ENCODE measurements at regions not wholly inside any gene's neighbourhood (a gene's known extent, or its start where the extent isn't known, plus 50 kb on each side); places are given as distances from the start of the nearest gene placed in this dataset.

- no peaks in the 10 kb centered on the region for H3K4me1 ChIP-seq (ENCODE audit: control insufficient read depth, insufficient read depth, low read length)
- no peaks in the 10 kb centered on the region for H3K36me3 ChIP-seq (ENCODE audit: control insufficient read depth in 2 of 2, insufficient read depth in 2 of 2, low read length in 2 of 2)
- no peak overlapping the region for H3K4me3 ChIP-seq (ENCODE audit: low read length in 2 of 2)
- no peaks in the 10 kb centered on the region for H3K9me3 ChIP-seq (ENCODE audit: control insufficient read depth in 2 of 2, low read length in 2 of 2)
- H3K27ac ChIP-seq (ENCODE audit: low read length), result no peak overlapping the region
- H3K27me3 ChIP-seq (ENCODE audit: control insufficient read depth in 1 of 2, insufficient read depth in 2 of 2, low read length in 2 of 2), result no peaks in the 10 kb centered on the region
- H3K9ac ChIP-seq (ENCODE audit: low read length in 2 of 2), result no peak overlapping the region
Measured at GRCh38 chr7:21063106-21063505, 276.4 kb upstream of the SP8 start.

GRCh38 chr7:21064698-21065648 lies 278.3 kb upstream of the SP8 start:
- no peak overlapping the region for H3K9ac ChIP-seq (ENCODE audit: low read length in 2 of 2)
- no peak overlapping the region for H3K27ac ChIP-seq (ENCODE audit: low read length)
- no peak overlapping the region for H3K4me3 ChIP-seq (ENCODE audit: low read length in 2 of 2)
- H3K4me1 ChIP-seq (ENCODE audit: control insufficient read depth, insufficient read depth, low read length), result no peaks in the 10 kb centered on the region
- no peaks in the 10 kb centered on the region for H3K9me3 ChIP-seq (ENCODE audit: control insufficient read depth in 2 of 2, low read length in 2 of 2)
- no peaks in the 10 kb centered on the region for H3K27me3 ChIP-seq (ENCODE audit: control insufficient read depth in 1 of 2, insufficient read depth in 2 of 2, low read length in 2 of 2)
- H3K36me3 ChIP-seq (ENCODE audit: control insufficient read depth in 2 of 2, insufficient read depth in 2 of 2, low read length in 2 of 2), result no peaks in the 10 kb centered on the region

GRCh38 chr7:21066221-21066620 lies 279.5 kb upstream of the SP8 start:
- no peak overlapping the region for H3K4me3 ChIP-seq (ENCODE audit: low read length in 2 of 2)
- H3K9me3 ChIP-seq (ENCODE audit: control insufficient read depth in 2 of 2, low read length in 2 of 2), result no peaks in the 10 kb centered on the region
- no peaks in the 10 kb centered on the region for H3K36me3 ChIP-seq (ENCODE audit: control insufficient read depth in 2 of 2, insufficient read depth in 2 of 2, low read length in 2 of 2)
- H3K4me1 ChIP-seq (ENCODE audit: control insufficient read depth, insufficient read depth, low read length), result no peaks in the 10 kb centered on the region
- H3K27me3 ChIP-seq (ENCODE audit: control insufficient read depth in 1 of 2, insufficient read depth in 2 of 2, low read length in 2 of 2), result no peaks in the 10 kb centered on the region
- H3K27ac ChIP-seq (ENCODE audit: low read length), result no peak overlapping the region
- no peak overlapping the region for H3K9ac ChIP-seq (ENCODE audit: low read length in 2 of 2)

DNA sequence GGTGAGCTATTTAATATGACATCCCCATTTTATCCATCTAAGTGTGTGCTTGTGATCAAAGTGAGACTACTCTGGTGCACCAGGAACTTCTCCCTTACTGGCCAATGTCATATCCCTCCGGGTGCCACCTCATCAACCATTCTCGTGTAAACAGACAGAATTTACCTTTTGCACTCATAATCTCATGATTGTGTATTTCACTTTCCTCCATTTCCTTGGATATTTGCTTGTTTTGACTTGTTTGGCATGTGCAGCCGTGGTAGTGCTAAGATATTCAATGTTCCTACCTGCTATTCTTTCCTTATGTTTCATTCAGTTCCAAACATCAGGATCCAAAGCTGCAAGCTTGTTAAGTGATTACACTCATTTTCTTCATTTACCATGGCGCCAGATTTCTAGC lies 280.5 kb upstream of the SP8 start:
- H3K9ac ChIP-seq (ENCODE audit: low read length in 2 of 2), result no peak overlapping the region
- no peaks in the 10 kb centered on the region for H3K36me3 ChIP-seq (ENCODE audit: control insufficient read depth in 2 of 2, insufficient read depth in 2 of 2, low read length in 2 of 2)
- no peaks in the 10 kb centered on the region for H3K9me3 ChIP-seq (ENCODE audit: control insufficient read depth in 2 of 2, low read length in 2 of 2)
- no peaks in the 10 kb centered on the region for H3K4me1 ChIP-seq (ENCODE audit: control insufficient read depth, insufficient read depth, low read length)
- no peak overlapping the region for H3K4me3 ChIP-seq (ENCODE audit: low read length in 2 of 2)
- no peaks in the 10 kb centered on the region for H3K27me3 ChIP-seq (ENCODE audit: control insufficient read depth in 1 of 2, insufficient read depth in 2 of 2, low read length in 2 of 2)
- H3K27ac ChIP-seq (ENCODE audit: low read length), result no peak overlapping the region

DNA sequence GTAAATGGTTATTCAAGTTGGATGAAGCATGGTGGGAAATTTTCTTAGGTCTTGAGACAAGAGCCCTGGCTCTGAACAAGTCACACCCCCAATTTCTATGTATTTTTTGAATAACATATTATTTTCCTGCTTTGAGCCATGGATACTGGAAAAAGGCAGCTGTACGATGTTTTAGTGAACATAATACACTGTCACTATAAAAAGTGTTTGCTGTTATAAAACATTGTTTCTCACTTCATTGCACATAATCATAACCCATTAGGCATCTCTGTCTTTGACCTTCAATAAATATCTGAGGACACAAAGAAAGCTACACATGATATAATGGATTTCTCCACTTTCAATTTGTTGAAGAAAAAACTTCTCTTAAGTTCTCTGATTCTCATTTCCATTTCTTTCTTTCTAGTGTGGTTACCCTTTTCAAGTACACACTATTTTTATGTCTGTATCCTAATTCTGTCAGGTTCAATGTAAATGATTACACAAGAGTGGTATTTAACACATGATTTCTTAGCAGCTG lies 283.9 kb upstream of the SP8 start:
- Histone ChIP-seq H3K9ac (ENCODE audit: low read length in 2 of 2) (no peak overlapping the region), H3K4me1 (ENCODE audit: control insufficient read depth, insufficient read depth, low read length) (no peaks in the 10 kb centered on the region), H3K36me3 (ENCODE audit: control insufficient read depth in 2 of 2, insufficient read depth in 2 of 2, low read length in 2 of 2) (no peaks in the 10 kb centered on the region), H3K27ac (ENCODE audit: low read length) (no peak overlapping the region), H3K9me3 (ENCODE audit: control insufficient read depth in 2 of 2, low read length in 2 of 2) (no peaks in the 10 kb centered on the region), H3K27me3 (ENCODE audit: control insufficient read depth in 1 of 2, insufficient read depth in 2 of 2, low read length in 2 of 2) (no peaks in the 10 kb centered on the region), H3K4me3 (ENCODE audit: low read length in 2 of 2) (no peak overlapping the region)

- no peaks in the 10 kb centered on the region for H3K9me3 ChIP-seq (ENCODE audit: control insufficient read depth in 2 of 2, low read length in 2 of 2)
Measured at GRCh38 chr7:21071561-21072501, 285.1 kb upstream of the SP8 start.

DNA sequence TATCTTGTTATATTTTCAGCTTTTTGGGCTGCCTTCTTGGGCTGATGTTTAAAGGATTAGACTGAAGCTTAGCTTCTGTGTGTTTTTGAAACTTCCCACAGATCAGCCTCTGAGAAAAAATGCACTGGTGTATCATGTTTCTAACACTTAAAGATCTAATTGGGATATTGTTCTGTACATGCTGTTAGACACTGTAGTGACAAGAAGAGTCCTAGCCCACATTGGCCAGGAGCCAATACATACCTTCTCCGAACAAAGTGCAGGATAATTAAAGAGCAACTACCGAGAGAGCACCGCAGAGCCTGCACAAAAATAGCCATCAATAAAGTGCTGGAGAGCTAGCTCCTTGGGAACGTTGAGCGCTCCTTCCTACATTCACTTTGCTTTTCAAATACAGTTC lies 289.4 kb upstream of the SP8 start:
- H3K27me3 ChIP-seq (ENCODE audit: control insufficient read depth in 1 of 2, insufficient read depth in 2 of 2, low read length in 2 of 2), result no peaks in the 10 kb centered on the region
- H3K27ac ChIP-seq (ENCODE audit: low read length), result no peak overlapping the region
- no peaks in the 10 kb centered on the region for H3K36me3 ChIP-seq (ENCODE audit: control insufficient read depth in 2 of 2, insufficient read depth in 2 of 2, low read length in 2 of 2)
- H3K4me3 ChIP-seq (ENCODE audit: low read length in 2 of 2), result no peak overlapping the region
- H3K9me3 ChIP-seq (ENCODE audit: control insufficient read depth in 2 of 2, low read length in 2 of 2), result no peaks in the 10 kb centered on the region
- no peak overlapping the region for H3K9ac ChIP-seq (ENCODE audit: low read length in 2 of 2)
- no peaks in the 10 kb centered on the region for H3K4me1 ChIP-seq (ENCODE audit: control insufficient read depth, insufficient read depth, low read length)

More at GRCh38 chr7:21071561-21072501, 285.1 kb upstream of the SP8 start:
- no peaks in the 10 kb centered on the region for H3K27me3 ChIP-seq (ENCODE audit: control insufficient read depth in 1 of 2, insufficient read depth in 2 of 2, low read length in 2 of 2)
- H3K9ac ChIP-seq (ENCODE audit: low read length in 2 of 2), result no peak overlapping the region
- H3K4me1 ChIP-seq (ENCODE audit: control insufficient read depth, insufficient read depth, low read length), result no peaks in the 10 kb centered on the region
- H3K36me3 ChIP-seq (ENCODE audit: control insufficient read depth in 2 of 2, insufficient read depth in 2 of 2, low read length in 2 of 2), result no peaks in the 10 kb centered on the region
- H3K4me3 ChIP-seq (ENCODE audit: low read length in 2 of 2), result no peak overlapping the region
- no peak overlapping the region for H3K27ac ChIP-seq (ENCODE audit: low read length)

GRCh38 chr7:21076574-21076973 lies 289.9 kb upstream of the SP8 start:
- Histone ChIP-seq H3K27ac (ENCODE audit: low read length) (no peak overlapping the region), H3K9me3 (ENCODE audit: control insufficient read depth in 2 of 2, low read length in 2 of 2) (no peaks in the 10 kb centered on the region), H3K27me3 (ENCODE audit: control insufficient read depth in 1 of 2, insufficient read depth in 2 of 2, low read length in 2 of 2) (no peaks in the 10 kb centered on the region), H3K9ac (ENCODE audit: low read length in 2 of 2) (no peak overlapping the region), H3K36me3 (ENCODE audit: control insufficient read depth in 2 of 2, insufficient read depth in 2 of 2, low read length in 2 of 2) (no peaks in the 10 kb centered on the region), H3K4me1 (ENCODE audit: control insufficient read depth, insufficient read depth, low read length) (no peaks in the 10 kb centered on the region), H3K4me3 (ENCODE audit: low read length in 2 of 2) (no peak overlapping the region)

DNA sequence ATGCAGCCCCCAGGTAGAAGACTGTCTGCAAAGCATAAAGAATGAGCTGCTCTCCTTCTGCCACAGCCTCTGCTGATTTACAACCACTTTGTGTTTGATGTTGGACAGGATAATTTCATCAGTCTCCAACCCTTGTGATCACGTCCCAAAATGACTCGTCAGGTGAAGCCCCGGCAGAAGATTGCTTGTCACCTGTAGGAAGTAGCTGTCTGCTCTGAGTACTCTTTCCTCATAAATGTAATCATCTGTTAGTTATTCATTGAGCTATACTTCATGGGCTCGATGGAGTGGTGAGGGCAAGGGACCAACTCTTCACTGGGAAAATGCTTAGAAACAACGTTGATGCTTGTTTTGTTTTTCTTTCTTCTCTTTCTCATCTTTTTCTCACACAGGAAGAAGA lies 290.9 kb upstream of the SP8 start:
- H3K9ac ChIP-seq (ENCODE audit: low read length in 2 of 2), result no peak overlapping the region
- no peaks in the 10 kb centered on the region for H3K9me3 ChIP-seq (ENCODE audit: control insufficient read depth in 2 of 2, low read length in 2 of 2)
- H3K36me3 ChIP-seq (ENCODE audit: control insufficient read depth in 2 of 2, insufficient read depth in 2 of 2, low read length in 2 of 2), result no peaks in the 10 kb centered on the region
- no peaks in the 10 kb centered on the region for H3K27me3 ChIP-seq (ENCODE audit: control insufficient read depth in 1 of 2, insufficient read depth in 2 of 2, low read length in 2 of 2)
- H3K4me1 ChIP-seq (ENCODE audit: control insufficient read depth, insufficient read depth, low read length), result no peaks in the 10 kb centered on the region
- no peak overlapping the region for H3K4me3 ChIP-seq (ENCODE audit: low read length in 2 of 2)
- no peak overlapping the region for H3K27ac ChIP-seq (ENCODE audit: low read length)

- no peak overlapping the region for H3K9ac ChIP-seq (ENCODE audit: low read length in 2 of 2)
- no peaks in the 10 kb centered on the region for H3K9me3 ChIP-seq (ENCODE audit: control insufficient read depth in 2 of 2, low read length in 2 of 2)
- no peaks in the 10 kb centered on the region for H3K36me3 ChIP-seq (ENCODE audit: control insufficient read depth in 2 of 2, insufficient read depth in 2 of 2, low read length in 2 of 2)
- no peak overlapping the region for H3K27ac ChIP-seq (ENCODE audit: low read length)
- no peaks in the 10 kb centered on the region for H3K27me3 ChIP-seq (ENCODE audit: control insufficient read depth in 1 of 2, insufficient read depth in 2 of 2, low read length in 2 of 2)
- no peak overlapping the region for H3K4me3 ChIP-seq (ENCODE audit: low read length in 2 of 2)
- H3K4me1 ChIP-seq (ENCODE audit: control insufficient read depth, insufficient read depth, low read length), result no peaks in the 10 kb centered on the region
Measured at GRCh38 chr7:21084286-21084685, 297.6 kb upstream of the SP8 start.

All from stomach smooth muscle (tissue), 2 donors.